GM23338 (cell line): ENCODE measurements at regions not wholly inside any gene's neighbourhood (a gene's known extent, or its start where the extent isn't known, plus 50 kb on each side); places are given as distances from the start of the nearest gene placed in this dataset.

ENCODE experiments used
- ATAC-seq: fragments of 200-7000 bp; cut with Tn5 transposase; 3 replicates; pipeline ENCODE4 v1.9.1; 2020
- DNase-seq: peaks from one replicate; pipeline ENCODE4 v3.0.0-alpha.2; 2015; ENCODE audit warnings: low spot score
- H2AFZ ChIP-seq: fragments of 200-600 bp; sonication (generic); 2 replicates; pipeline ENCODE4 v1.8.0; 2016; ENCODE audit warnings: antibody characterized with exemption, mild to moderate bottlenecking, moderate library complexity
- H3F3A ChIP-seq: fragments of 200-600 bp; sonication (generic); replicated peaks from 2 replicates; pipeline ENCODE4 v1.8.0; 2017; ENCODE audit warnings: antibody characterized with exemption, mixed run types, low read depth
- H3K27ac ChIP-seq: fragments of 200-600 bp; sonication (generic); 2 replicates; pipeline ENCODE4 v1.6.1; 2016; ENCODE audit warnings: low read depth
- H3K27me3 ChIP-seq: fragments of 200-600 bp; sonication (generic); 2 replicates; pipeline ENCODE4 v1.8.0; 2016; ENCODE audit warnings: mild to moderate bottlenecking, mixed run types, moderate library complexity; ENCODE audit not compliant: insufficient read depth
- H3K36me3 ChIP-seq: fragments of 200-600 bp; sonication (generic); 2 replicates; pipeline ENCODE4 v1.8.0; 2016; ENCODE audit warnings: mild to moderate bottlenecking; ENCODE audit not compliant: insufficient read depth
- H3K4me1 ChIP-seq: fragments of 200-600 bp; sonication (generic); 2 replicates; pipeline ENCODE4 v1.8.0; 2016; ENCODE audit warnings: mild to moderate bottlenecking, moderate library complexity; ENCODE audit not compliant: insufficient read depth
- H3K4me2 ChIP-seq: fragments of 200-600 bp; sonication (generic); 2 replicates; pipeline ENCODE4 v1.7.1; 2017; ENCODE audit warnings: mixed run types
- H3K4me3 ChIP-seq: fragments of 200-600 bp; sonication (generic); 2 replicates; pipeline ENCODE4 v1.6.1; 2016; ENCODE audit warnings: mixed run types
- H3K79me2 ChIP-seq: fragments of 200-600 bp; sonication (generic); replicated peaks from 2 replicates; pipeline ENCODE4 v1.8.0; 2017; ENCODE audit warnings: mild to moderate bottlenecking; ENCODE audit not compliant: insufficient read depth
- H3K9me2 ChIP-seq: fragments of 200-600 bp; sonication (generic); 2 replicates; pipeline ENCODE4 v1.8.0; 2017; ENCODE audit not compliant: insufficient read depth
- H4K20me1 ChIP-seq: fragments of 200-600 bp; sonication (generic); replicated peaks from 2 replicates; pipeline ENCODE4 v1.8.0; 2017; ENCODE audit warnings: mild to moderate bottlenecking; ENCODE audit not compliant: insufficient read depth
- H3K27ac Mint-ChIP-seq: 2 replicates; pipeline ENCODE4 v1.8.0; 2020; ENCODE audit warnings: inconsistent platforms, mild to moderate bottlenecking, moderate library complexity, mixed read lengths
- H3K27me3 Mint-ChIP-seq: 3 replicates; pipeline ENCODE4 v1.8.0; 2022; ENCODE audit warnings: low read depth, mild to moderate bottlenecking, moderate library complexity, mixed read lengths, inconsistent platforms; ENCODE audit not compliant: insufficient read depth, poor library complexity
- H3K36me3 Mint-ChIP-seq: 3 replicates; pipeline ENCODE4 v1.8.0; 2021; ENCODE audit warnings: low read depth, mild to moderate bottlenecking, inconsistent platforms, moderate library complexity, mixed read lengths
- H3K4me1 Mint-ChIP-seq: 3 replicates; pipeline ENCODE4 v1.8.0; 2020; ENCODE audit warnings: mild to moderate bottlenecking, inconsistent platforms, mixed read lengths
- H3K4me3 Mint-ChIP-seq: 3 replicates; pipeline ENCODE4 v1.8.0; 2021; ENCODE audit warnings: moderate library complexity, mild to moderate bottlenecking, inconsistent platforms, mixed read lengths
- H3K9me3 Mint-ChIP-seq: 3 replicates; pipeline ENCODE4 v1.8.0; 2020; ENCODE audit warnings: moderate library complexity, mild to moderate bottlenecking, inconsistent platforms, mixed read lengths
- CREB1 ChIP-seq: fragments of 250-450 bp; sonication (Bioruptor Pico); IDR thresholded peaks from 2 replicates; pipeline ENCODE4 v1.5.0; 2020; ENCODE audit warnings: low read depth, mild to moderate bottlenecking, moderate library complexity
- EZH2 ChIP-seq: fragments of 200-600 bp; sonication (generic); IDR thresholded peaks from one replicate; pipeline ENCODE4 v1.8.0; 2017; ENCODE audit warnings: antibody characterized with exemption, mild to moderate bottlenecking, low read depth; ENCODE audit not compliant: unreplicated experiment
- EZH2phosphoT487 ChIP-seq: fragments of 200-600 bp; sonication (generic); IDR thresholded peaks from one replicate; pipeline ENCODE4 v1.8.1; 2018; ENCODE audit warnings: antibody characterized with exemption; ENCODE audit not compliant: unreplicated experiment
- JUNB ChIP-seq: IDR thresholded peaks from one replicate; pipeline ENCODE4 v1.6.1; 2016; ENCODE audit warnings: antibody characterized with exemption; ENCODE audit not compliant: unreplicated experiment
- NANOG ChIP-seq: IDR thresholded peaks from 2 replicates; pipeline ENCODE4 v1.6.1; 2016; ENCODE audit warnings: antibody characterized with exemption, borderline replicate concordance
- POLR2AphosphoS5 ChIP-seq: IDR thresholded peaks from 2 replicates; pipeline ENCODE4 v1.6.1; 2016; ENCODE audit warnings: antibody characterized with exemption, low read depth
- STAT1 ChIP-seq: IDR thresholded peaks from one replicate; pipeline ENCODE4 v1.6.1; 2016; ENCODE audit warnings: antibody characterized with exemption; ENCODE audit not compliant: unreplicated experiment
- ZNF114 ChIP-seq: fragments of 250-450 bp; sonication (Bioruptor Pico); IDR thresholded peaks from 2 replicates; pipeline ENCODE4 v1.5.0; 2020; ENCODE audit warnings: mild to moderate bottlenecking, moderate library complexity
- ZNF331 ChIP-seq: fragments of 250-450 bp; sonication (Bioruptor Pico); IDR thresholded peaks from 2 replicates; pipeline ENCODE4 v1.5.0; 2020; ENCODE audit warnings: low read depth, mild to moderate bottlenecking, moderate library complexity
- TF ChIP-seq, protein P1 (sequence below): IDR thresholded peaks from one replicate; pipeline ENCODE4 v1.6.1; 2018; ENCODE audit warnings: antibody characterized with exemption; ENCODE audit not compliant: unreplicated experiment
- TF ChIP-seq, protein P2 (sequence below): fragments of 250-450 bp; sonication (Bioruptor Pico); IDR thresholded peaks from 2 replicates; pipeline ENCODE4 v1.5.0; 2020; ENCODE audit warnings: mild to moderate bottlenecking, moderate library complexity
- TF ChIP-seq, protein P3 (sequence below), 2 experiments: fragments of 200-600 bp in 1 of 2; sonication (generic) in 1 of 2; conservative IDR thresholded peaks; 2 replicates each; pipeline versions ENCODE4 v1.5.1 to v1.6.1; 2016 to 2017; ENCODE audit warnings: antibody characterized with exemption in 2 of 2, low read depth in 2 of 2, mild to moderate bottlenecking in 2 of 2, moderate library complexity in 1 of 2
- TF ChIP-seq, protein P4 (sequence below): IDR thresholded peaks from 2 replicates; pipeline ENCODE4 v1.6.1; 2016; ENCODE audit warnings: antibody characterized with exemption

DNA sequence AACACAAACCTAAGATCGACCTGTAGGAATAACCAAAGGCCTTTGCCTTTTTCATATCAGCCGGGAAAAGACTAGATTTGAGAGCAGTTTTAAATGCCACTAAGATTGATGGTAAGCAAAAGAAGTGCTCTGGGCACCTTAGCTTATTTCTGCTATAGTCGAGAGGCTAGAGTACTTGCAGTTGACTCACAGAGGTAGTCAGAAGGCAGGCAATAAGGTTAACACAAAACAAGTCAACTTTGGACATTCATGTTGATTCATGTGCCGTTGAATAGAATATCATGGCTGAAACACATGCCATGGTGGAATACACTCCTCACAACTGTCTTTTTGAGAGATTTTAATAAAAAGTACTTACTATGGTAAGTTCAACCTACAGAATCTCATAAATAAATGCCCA is 507.6 kb downstream of the ZEB2 start:
- Mint-ChIP-seq H3K27me3 (no peaks in the 10 kb centered on the region), H3K27ac (no peak overlapping the region), H3K4me3 (no peak overlapping the region), H3K4me1 (no peaks in the 10 kb centered on the region), H3K9me3 (no peaks in the 10 kb centered on the region), H3K36me3 (no peaks in the 10 kb centered on the region)
- Histone ChIP-seq H3K4me2 (no peak overlapping the region), H3K27ac (no peak overlapping the region), H3F3A (no peaks in the 10 kb centered on the region), H3K36me3 (no peaks in the 10 kb centered on the region), H3K27me3 (no peaks in the 10 kb centered on the region), H3K4me3 (no peak overlapping the region), H4K20me1 (no peaks in the 10 kb centered on the region), H3K4me1 (no peaks in the 10 kb centered on the region), H2AFZ (no peak overlapping the region), H3K79me2 (no peaks in the 10 kb centered on the region), H3K9me2 (no peaks in the 10 kb centered on the region)
- no peak for DNase-seq
- no peak for ATAC-seq
- no peak for TF ChIP-seq POLR2AphosphoS5
- TF ChIP-seq JUNB, result no peak
- TF ChIP-seq, protein P1, sequence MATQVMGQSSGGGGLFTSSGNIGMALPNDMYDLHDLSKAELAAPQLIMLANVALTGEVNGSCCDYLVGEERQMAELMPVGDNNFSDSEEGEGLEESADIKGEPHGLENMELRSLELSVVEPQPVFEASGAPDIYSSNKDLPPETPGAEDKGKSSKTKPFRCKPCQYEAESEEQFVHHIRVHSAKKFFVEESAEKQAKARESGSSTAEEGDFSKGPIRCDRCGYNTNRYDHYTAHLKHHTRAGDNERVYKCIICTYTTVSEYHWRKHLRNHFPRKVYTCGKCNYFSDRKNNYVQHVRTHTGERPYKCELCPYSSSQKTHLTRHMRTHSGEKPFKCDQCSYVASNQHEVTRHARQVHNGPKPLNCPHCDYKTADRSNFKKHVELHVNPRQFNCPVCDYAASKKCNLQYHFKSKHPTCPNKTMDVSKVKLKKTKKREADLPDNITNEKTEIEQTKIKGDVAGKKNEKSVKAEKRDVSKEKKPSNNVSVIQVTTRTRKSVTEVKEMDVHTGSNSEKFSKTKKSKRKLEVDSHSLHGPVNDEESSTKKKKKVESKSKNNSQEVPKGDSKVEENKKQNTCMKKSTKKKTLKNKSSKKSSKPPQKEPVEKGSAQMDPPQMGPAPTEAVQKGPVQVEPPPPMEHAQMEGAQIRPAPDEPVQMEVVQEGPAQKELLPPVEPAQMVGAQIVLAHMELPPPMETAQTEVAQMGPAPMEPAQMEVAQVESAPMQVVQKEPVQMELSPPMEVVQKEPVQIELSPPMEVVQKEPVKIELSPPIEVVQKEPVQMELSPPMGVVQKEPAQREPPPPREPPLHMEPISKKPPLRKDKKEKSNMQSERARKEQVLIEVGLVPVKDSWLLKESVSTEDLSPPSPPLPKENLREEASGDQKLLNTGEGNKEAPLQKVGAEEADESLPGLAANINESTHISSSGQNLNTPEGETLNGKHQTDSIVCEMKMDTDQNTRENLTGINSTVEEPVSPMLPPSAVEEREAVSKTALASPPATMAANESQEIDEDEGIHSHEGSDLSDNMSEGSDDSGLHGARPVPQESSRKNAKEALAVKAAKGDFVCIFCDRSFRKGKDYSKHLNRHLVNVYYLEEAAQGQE, result no peak
- no peak for TF ChIP-seq CREB1 (CRISPR knock-in tag)
- no peak for TF ChIP-seq ZNF114 (CRISPR knock-in tag)
- TF ChIP-seq ZNF331 (CRISPR knock-in tag), result no peak
- TF ChIP-seq, protein P2, sequence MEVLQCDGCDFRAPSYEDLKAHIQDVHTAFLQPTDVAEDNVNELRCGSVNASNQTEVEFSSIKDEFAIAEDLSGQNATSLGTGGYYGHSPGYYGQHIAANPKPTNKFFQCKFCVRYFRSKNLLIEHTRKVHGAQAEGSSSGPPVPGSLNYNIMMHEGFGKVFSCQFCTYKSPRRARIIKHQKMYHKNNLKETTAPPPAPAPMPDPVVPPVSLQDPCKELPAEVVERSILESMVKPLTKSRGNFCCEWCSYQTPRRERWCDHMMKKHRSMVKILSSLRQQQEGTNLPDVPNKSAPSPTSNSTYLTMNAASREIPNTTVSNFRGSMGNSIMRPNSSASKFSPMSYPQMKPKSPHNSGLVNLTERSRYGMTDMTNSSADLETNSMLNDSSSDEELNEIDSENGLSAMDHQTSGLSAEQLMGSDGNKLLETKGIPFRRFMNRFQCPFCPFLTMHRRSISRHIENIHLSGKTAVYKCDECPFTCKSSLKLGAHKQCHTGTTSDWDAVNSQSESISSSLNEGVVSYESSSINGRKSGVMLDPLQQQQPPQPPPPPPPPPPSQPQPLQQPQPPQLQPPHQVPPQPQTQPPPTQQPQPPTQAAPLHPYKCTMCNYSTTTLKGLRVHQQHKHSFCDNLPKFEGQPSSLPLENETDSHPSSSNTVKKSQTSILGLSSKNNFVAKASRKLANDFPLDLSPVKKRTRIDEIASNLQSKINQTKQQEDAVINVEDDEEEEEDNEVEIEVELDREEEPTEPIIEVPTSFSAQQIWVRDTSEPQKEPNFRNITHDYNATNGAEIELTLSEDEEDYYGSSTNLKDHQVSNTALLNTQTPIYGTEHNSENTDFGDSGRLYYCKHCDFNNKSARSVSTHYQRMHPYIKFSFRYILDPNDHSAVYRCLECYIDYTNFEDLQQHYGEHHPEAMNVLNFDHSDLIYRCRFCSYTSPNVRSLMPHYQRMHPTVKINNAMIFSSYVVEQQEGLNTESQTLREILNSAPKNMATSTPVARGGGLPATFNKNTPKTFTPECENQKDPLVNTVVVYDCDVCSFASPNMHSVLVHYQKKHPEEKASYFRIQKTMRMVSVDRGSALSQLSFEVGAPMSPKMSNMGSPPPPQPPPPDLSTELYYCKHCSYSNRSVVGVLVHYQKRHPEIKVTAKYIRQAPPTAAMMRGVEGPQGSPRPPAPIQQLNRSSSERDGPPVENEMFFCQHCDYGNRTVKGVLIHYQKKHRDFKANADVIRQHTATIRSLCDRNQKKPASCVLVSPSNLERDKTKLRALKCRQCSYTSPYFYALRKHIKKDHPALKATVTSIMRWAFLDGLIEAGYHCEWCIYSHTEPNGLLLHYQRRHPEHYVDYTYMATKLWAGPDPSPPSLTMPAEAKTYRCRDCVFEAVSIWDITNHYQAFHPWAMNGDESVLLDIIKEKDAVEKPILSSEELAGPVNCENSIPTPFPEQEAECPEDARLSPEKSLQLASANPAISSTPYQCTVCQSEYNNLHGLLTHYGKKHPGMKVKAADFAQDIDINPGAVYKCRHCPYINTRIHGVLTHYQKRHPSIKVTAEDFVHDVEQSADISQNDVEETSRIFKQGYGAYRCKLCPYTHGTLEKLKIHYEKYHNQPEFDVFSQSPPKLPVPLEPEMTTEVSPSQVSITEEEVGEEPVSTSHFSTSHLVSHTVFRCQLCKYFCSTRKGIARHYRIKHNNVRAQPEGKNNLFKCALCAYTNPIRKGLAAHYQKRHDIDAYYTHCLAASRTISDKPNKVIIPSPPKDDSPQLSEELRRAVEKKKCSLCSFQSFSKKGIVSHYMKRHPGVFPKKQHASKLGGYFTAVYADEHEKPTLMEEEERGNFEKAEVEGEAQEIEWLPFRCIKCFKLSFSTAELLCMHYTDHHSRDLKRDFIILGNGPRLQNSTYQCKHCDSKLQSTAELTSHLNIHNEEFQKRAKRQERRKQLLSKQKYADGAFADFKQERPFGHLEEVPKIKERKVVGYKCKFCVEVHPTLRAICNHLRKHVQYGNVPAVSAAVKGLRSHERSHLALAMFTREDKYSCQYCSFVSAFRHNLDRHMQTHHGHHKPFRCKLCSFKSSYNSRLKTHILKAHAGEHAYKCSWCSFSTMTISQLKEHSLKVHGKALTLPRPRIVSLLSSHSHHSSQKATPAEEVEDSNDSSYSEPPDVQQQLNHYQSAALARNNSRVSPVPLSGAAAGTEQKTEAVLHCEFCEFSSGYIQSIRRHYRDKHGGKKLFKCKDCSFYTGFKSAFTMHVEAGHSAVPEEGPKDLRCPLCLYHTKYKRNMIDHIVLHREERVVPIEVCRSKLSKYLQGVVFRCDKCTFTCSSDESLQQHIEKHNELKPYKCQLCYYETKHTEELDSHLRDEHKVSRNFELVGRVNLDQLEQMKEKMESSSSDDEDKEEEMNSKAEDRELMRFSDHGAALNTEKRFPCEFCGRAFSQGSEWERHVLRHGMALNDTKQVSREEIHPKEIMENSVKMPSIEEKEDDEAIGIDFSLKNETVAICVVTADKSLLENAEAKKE (CRISPR knock-in tag), result no peak
- no peak for TF ChIP-seq NANOG
- no peak for TF ChIP-seq EZH2
- no peak for TF ChIP-seq EZH2phosphoT487
- TF ChIP-seq, protein P3, sequence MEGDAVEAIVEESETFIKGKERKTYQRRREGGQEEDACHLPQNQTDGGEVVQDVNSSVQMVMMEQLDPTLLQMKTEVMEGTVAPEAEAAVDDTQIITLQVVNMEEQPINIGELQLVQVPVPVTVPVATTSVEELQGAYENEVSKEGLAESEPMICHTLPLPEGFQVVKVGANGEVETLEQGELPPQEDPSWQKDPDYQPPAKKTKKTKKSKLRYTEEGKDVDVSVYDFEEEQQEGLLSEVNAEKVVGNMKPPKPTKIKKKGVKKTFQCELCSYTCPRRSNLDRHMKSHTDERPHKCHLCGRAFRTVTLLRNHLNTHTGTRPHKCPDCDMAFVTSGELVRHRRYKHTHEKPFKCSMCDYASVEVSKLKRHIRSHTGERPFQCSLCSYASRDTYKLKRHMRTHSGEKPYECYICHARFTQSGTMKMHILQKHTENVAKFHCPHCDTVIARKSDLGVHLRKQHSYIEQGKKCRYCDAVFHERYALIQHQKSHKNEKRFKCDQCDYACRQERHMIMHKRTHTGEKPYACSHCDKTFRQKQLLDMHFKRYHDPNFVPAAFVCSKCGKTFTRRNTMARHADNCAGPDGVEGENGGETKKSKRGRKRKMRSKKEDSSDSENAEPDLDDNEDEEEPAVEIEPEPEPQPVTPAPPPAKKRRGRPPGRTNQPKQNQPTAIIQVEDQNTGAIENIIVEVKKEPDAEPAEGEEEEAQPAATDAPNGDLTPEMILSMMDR (conservative IDR thresholded peaks at IDR 0.05; ENCODE audit: low read depth in 2 of 2), result no peak
- no peak for TF ChIP-seq STAT1
- TF ChIP-seq, protein P4, sequence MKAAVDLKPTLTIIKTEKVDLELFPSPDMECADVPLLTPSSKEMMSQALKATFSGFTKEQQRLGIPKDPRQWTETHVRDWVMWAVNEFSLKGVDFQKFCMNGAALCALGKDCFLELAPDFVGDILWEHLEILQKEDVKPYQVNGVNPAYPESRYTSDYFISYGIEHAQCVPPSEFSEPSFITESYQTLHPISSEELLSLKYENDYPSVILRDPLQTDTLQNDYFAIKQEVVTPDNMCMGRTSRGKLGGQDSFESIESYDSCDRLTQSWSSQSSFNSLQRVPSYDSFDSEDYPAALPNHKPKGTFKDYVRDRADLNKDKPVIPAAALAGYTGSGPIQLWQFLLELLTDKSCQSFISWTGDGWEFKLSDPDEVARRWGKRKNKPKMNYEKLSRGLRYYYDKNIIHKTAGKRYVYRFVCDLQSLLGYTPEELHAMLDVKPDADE, result no peak
